SK-N-SH (cell line): ENCODE measurements at regions not wholly inside any gene's neighbourhood (a gene's known extent, or its start where the extent isn't known, plus 50 kb on each side); places are given as distances from the start of the nearest gene placed in this dataset.

Source experiments
- CTCF ChIA-PET: fragments of 300-600, 350-600 bp; formaldehyde crosslinking; extraction: SDS; loops from one replicate; lab custom pipeline; 2021; lab: Yijun Ruan, JAX
- POLR2A ChIA-PET: fragments of 350-600 bp; sonication (Branson Sonifier 250); formaldehyde crosslinking; extraction: SDS; loops from one replicate; lab custom pipeline; 2020; ENCODE audit warnings: antibody characterized with exemption, inconsistent platforms; lab: Yijun Ruan, JAX
- DNase-seq: peaks from one replicate; pipeline ENCODE4 v3.0.0; 2012
- H2AFZ ChIP-seq: fragments of 200-600 bp; sonication (generic); 2 replicates; pipeline ENCODE4 v1.8.1; 2016; ENCODE audit warnings: antibody characterized with exemption, mild to moderate bottlenecking, low read depth
- H3F3A ChIP-seq: fragments of 200-600 bp; sonication (generic); replicated peaks from 2 replicates; pipeline ENCODE3; 2016; ENCODE audit warnings: antibody characterized with exemption, mild to moderate bottlenecking; ENCODE audit not compliant: insufficient read depth
- H3K27ac ChIP-seq, 2 experiments: fragments of 200-500 bp in 1 of 2; fragments of 200-600 bp in 1 of 2; sonication (Bioruptor generic) in 1 of 2; sonication (generic), shearing (Covaris generic) in 1 of 2; 2 replicates each; pipeline versions ENCODE4 v1.5.1 to v1.6.1; 2014 to 2016; ENCODE audit warnings: low read depth in 2 of 2, inconsistent platforms in 1 of 2, low read length in 1 of 2, mild to moderate bottlenecking in 1 of 2, mixed read lengths in 1 of 2
- H3K27me3 ChIP-seq: fragments of 200-600 bp; sonication (generic), shearing (Covaris generic); 2 replicates; pipeline ENCODE4 v1.6.1; 2016; ENCODE audit warnings: mixed run types; ENCODE audit not compliant: insufficient read depth
- H3K36me3 ChIP-seq, 2 experiments: fragments of 200-500 bp in 1 of 2; fragments of 200-600 bp in 1 of 2; sonication (Bioruptor generic) in 1 of 2; sonication (generic) in 1 of 2; replicated peaks in 1 of 2; 2 replicates each; pipeline versions ENCODE3 to v1.5.1; 2014 to 2016; ENCODE audit warnings: low read length in 1 of 2, mild to moderate bottlenecking in 1 of 2; ENCODE audit not compliant: insufficient read depth in 2 of 2, control insufficient read depth in 1 of 2
- H3K4me1 ChIP-seq, 2 experiments: fragments of 200-500 bp in 1 of 2; fragments of 200-600 bp in 1 of 2; sonication (Bioruptor generic) in 1 of 2; sonication (generic), shearing (Covaris generic) in 1 of 2; 2 replicates each; pipeline versions ENCODE4 v1.5.1 to v1.6.1; 2014 to 2016; ENCODE audit warnings: low read depth in 1 of 2, low read length in 1 of 2, mixed run types in 1 of 2; ENCODE audit not compliant: insufficient read depth in 2 of 2, control insufficient read depth in 1 of 2
- H3K4me2 ChIP-seq: fragments of 200-600 bp; sonication (generic), shearing (Covaris generic); 2 replicates; pipeline ENCODE4 v1.6.1; 2017; ENCODE audit warnings: mixed run types
- H3K4me3 ChIP-seq, 2 experiments: fragments of 200-500 bp in 1 of 2; fragments of 200-600 bp in 1 of 2; sonication (Bioruptor generic) in 1 of 2; sonication (generic), shearing (Covaris generic) in 1 of 2; 2 replicates each; pipeline versions ENCODE4 v1.5.1 to v1.8.1; 2014 to 2016; ENCODE audit warnings: low read depth in 2 of 2, inconsistent platforms in 1 of 2, low read length in 1 of 2, mild to moderate bottlenecking in 1 of 2, mixed read lengths in 1 of 2, moderate library complexity in 1 of 2
- H3K79me2 ChIP-seq: fragments of 200-600 bp; sonication (generic); 2 replicates; pipeline ENCODE4 v1.8.1; 2017; ENCODE audit warnings: mild to moderate bottlenecking; ENCODE audit not compliant: insufficient read depth
- H3K9ac ChIP-seq: fragments of 200-600 bp; sonication (generic); 2 replicates; pipeline ENCODE4 v1.6.1; 2017; ENCODE audit warnings: mixed run types
- H3K9me2 ChIP-seq: fragments of 200-600 bp; sonication (generic); 2 replicates; pipeline ENCODE4 v1.6.1; 2017; ENCODE audit warnings: mixed run types
- H3K9me3 ChIP-seq: fragments of 200-600 bp; sonication (generic); 2 replicates; pipeline ENCODE4 v1.6.1; 2017; ENCODE audit warnings: mixed run types, mild to moderate bottlenecking, moderate library complexity
- H4K20me1 ChIP-seq: fragments of 200-600 bp; sonication (generic); 2 replicates; pipeline ENCODE4 v1.6.1; 2017; ENCODE audit warnings: mild to moderate bottlenecking, mixed run types; ENCODE audit not compliant: insufficient read depth
- ELF1 ChIP-seq: IDR thresholded peaks from 2 replicates; pipeline ENCODE4 v1.4.0; 2012
- FOXJ3 ChIP-seq: sonication (generic); formaldehyde crosslinking; IDR thresholded peaks from 2 replicates; pipeline ENCODE4 v1.5.1; 2020; ENCODE audit warnings: mild to moderate bottlenecking, missing genetic modification reagents
- FOXM1 ChIP-seq: IDR thresholded peaks from 2 replicates; pipeline ENCODE4 v1.4.0; 2012; ENCODE audit warnings: low read depth, mild to moderate bottlenecking
- GABPA ChIP-seq: IDR thresholded peaks from 2 replicates; pipeline ENCODE4 v1.4.0; 2012; ENCODE audit warnings: low read depth, mild to moderate bottlenecking
- GATA2 ChIP-seq: sonication (generic); formaldehyde crosslinking; IDR thresholded peaks from 2 replicates; pipeline ENCODE4 v1.5.0; 2020; ENCODE audit warnings: mild to moderate bottlenecking, missing genetic modification reagents
- NFIC ChIP-seq: IDR thresholded peaks from 2 replicates; pipeline ENCODE4 v1.4.0; 2012; ENCODE audit warnings: borderline replicate concordance
- RXRA ChIP-seq: IDR thresholded peaks from 2 replicates; pipeline ENCODE4 v1.4.0; 2012; ENCODE audit warnings: low read depth, mild to moderate bottlenecking, borderline replicate concordance
- SIN3A ChIP-seq: IDR thresholded peaks from 2 replicates; pipeline ENCODE4 v1.6.1; 2012; ENCODE audit warnings: low read depth, mild to moderate bottlenecking, low read length, moderate library complexity, borderline replicate concordance
- SMC3 ChIP-seq: IDR thresholded peaks from 2 replicates; pipeline ENCODE4 v1.6.1; 2012; ENCODE audit warnings: low read depth, low read length, improper control_type of control experiment
- TCF12 ChIP-seq: IDR thresholded peaks from 2 replicates; pipeline ENCODE4 v1.4.0; 2012
- TEAD4 ChIP-seq: IDR thresholded peaks from 2 replicates; pipeline ENCODE4 v1.4.0; 2012; ENCODE audit warnings: mild to moderate bottlenecking, borderline replicate concordance; ENCODE audit not compliant: insufficient read depth
- YY1 ChIP-seq: IDR thresholded peaks from 2 replicates; pipeline ENCODE4 v1.4.0; 2012; ENCODE audit warnings: low read depth, mild to moderate bottlenecking
- WGBS: methylation state at CpG from one replicate; pipeline ENCODE4 v1.1.6; 2017; ENCODE audit warnings: low lambda C conversion rate; 5-methylcytosine and 5-hydroxymethylcytosine counted together
- TF ChIP-seq, protein P1 (sequence below): fragments of 150-350 bp; IDR thresholded peaks from 2 replicates; pipeline ENCODE4 v1.6.1; 2017; ENCODE audit warnings: antibody characterized with exemption, low read length, low read depth, borderline replicate concordance
- TF ChIP-seq, protein P2 (sequence below): fragments of 200-600 bp; sonication (generic); IDR thresholded peaks from 2 replicates; pipeline ENCODE4 v1.6.1; 2017; ENCODE audit warnings: antibody characterized with exemption, mild to moderate bottlenecking, moderate library complexity

DNA sequence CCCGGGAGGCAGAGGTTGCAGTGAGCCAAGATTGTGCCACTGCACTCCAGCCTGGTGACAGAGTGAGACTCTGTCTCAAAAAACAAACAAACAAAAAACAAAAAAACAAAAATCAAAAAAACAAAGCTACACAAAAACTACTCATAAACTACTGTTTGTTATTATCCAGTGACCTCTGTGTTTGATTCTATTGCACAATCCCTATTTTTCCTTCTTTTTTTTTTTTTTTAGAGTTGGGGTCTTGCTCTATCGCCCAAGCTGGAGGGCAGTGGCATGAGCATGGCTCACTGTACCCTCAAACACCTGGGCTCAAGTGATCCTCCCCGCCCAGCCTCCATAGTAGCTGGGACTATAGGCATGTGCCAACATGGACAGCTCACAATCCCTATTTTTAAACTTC, 92.7 kb downstream of the FAM217A start:
- Histone ChIP-seq H3K4me2 (no peak overlapping the region), H3K27ac (peak overlapping the region in 1 of 2 experiments; percentile 23; a peak in 1 of 4 replicates), H3K79me2 (no peaks in the 10 kb centered on the region), H3K4me1 (peaks cover 8 to 14% of the 10 kb centered on the region in 2 experiments; a peak in 2 of 4 replicates), H3F3A (no peaks in the 10 kb centered on the region)
- no peak for DNase-seq
- WGBS: 90% methylated on average over 3 of the region's 3 CpGs
- TF ChIP-seq GABPA: no peak
- TF ChIP-seq YY1: no peak
- no peak for TF ChIP-seq RXRA
- TF ChIP-seq TEAD4: no peak
- TF ChIP-seq, all 33 proteins: peak for 0
- ChIA-PET POLR2A (no interaction called here), CTCF (interaction anchor here (0.7 to 1.5 kb wide), 6 partner anchors 22 to 951 kb away, joined by 3 to 7 read pairs (median 4); no protein-coding TSS in a partner anchor)
- Histone ChIP-seq H3K27me3 (no peaks in the 10 kb centered on the region), H3K9me2 (no peaks in the 10 kb centered on the region), H2AFZ (no peak overlapping the region), H3K36me3 (peaks cover 0 to 5% of the 10 kb centered on the region in 2 experiments), H3K9ac (no peak overlapping the region), H3K9me3 (no peaks in the 10 kb centered on the region), H3K4me3 (no peak overlapping the region), H4K20me1 (no peaks in the 10 kb centered on the region)

DNA sequence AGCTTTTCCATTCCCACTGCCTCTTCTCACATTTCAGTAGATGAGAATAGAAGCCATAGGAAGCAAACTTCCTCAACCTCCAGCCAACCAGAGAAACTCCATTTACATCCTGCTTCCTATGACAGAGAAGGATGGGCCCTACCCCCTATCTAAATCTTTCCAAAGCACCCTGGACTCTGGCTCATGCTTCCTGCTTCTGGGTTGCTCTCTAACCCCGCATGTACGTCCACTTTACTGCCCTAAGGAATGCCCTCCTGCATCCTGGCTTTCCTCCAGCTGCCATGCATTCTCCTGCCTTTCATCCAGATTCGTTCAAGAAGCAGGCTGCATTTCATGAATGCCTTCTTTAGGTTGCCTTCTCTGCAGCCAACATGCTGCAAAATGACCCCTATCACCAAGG, 91.9 kb downstream of the FAM217A start:
- no peaks in the 10 kb centered on the region for H3K9me2 ChIP-seq
- H3F3A ChIP-seq: no peaks in the 10 kb centered on the region
- POLR2A ChIA-PET: no interaction called here
- H3K36me3 ChIP-seq: peaks cover 0 to 3% of the 10 kb centered on the region in 2 experiments
- no peaks in the 10 kb centered on the region for H4K20me1 ChIP-seq
- H3K27me3 ChIP-seq: no peaks in the 10 kb centered on the region
- H3K79me2 ChIP-seq: no peaks in the 10 kb centered on the region
- H3K27ac ChIP-seq: peak overlapping the region in 1 of 2 experiments; percentile 23; a peak in 2 of 4 replicates
- WGBS: 31% methylated on average over 3 of the region's 3 CpGs
- DNase-seq: no peak
- H3K4me2 ChIP-seq: peak overlapping the region; percentile 17
- peaks cover 8 to 14% of the 10 kb centered on the region in 2 experiments; a peak in 2 of 4 replicates for H3K4me1 ChIP-seq
- TF ChIP-seq TCF12 (peak; percentile 24; the same call in 1 of the 2 replicates), ELF1 (peak; percentile 10; the same call in 1 of the 2 replicates), SIN3A (no peak)
- no peak overlapping the region for H3K9ac ChIP-seq
- H3K9me3 ChIP-seq: no peaks in the 10 kb centered on the region
- no peak overlapping the region for H3K4me3 ChIP-seq
- CTCF ChIA-PET: interaction anchor here (1.2 to 1.5 kb wide), 3 partner anchors 21 to 239 kb away, joined by 3 to 7 read pairs (median 5); no protein-coding TSS in a partner anchor
- H2AFZ ChIP-seq: no peak overlapping the region

DNA sequence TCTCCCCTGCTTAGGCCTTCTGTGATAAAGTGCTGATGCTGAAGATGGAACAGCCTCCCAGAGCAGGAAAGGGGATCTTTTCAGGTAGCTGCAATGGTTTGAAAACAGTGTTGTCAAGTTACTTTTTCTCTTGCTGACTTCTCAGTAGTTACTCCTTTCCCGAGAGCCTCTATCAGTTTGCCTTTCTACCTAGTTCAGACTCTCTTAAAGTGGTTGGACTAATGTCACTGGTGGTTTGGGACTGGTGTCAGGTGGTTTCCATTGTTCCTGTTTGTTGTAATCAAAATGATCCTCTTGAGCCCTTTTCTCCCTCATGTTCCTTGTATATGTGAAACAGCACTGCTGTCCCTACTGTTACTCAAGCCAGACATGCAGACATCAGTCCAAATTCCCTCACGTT, 91.4 kb downstream of the FAM217A start:
- POLR2A ChIA-PET: no interaction called here
- no peak overlapping the region for H2AFZ ChIP-seq
- no peaks in the 10 kb centered on the region for H3K36me3 ChIP-seq

More for the DNA sequence above, 91.4 kb downstream of the FAM217A start:
- H3K4me2 ChIP-seq: 0 out of 2 replicates have a peak overlapping the region, but pooled peaks have one; percentile 17
- no peak overlapping the region for H3K9ac ChIP-seq
- no peaks in the 10 kb centered on the region for H3F3A ChIP-seq
- no peaks in the 10 kb centered on the region for H3K79me2 ChIP-seq
- 88% methylated on average over 2 of the region's 2 CpGs for WGBS
- TF ChIP-seq FOXM1: no peak
- TF ChIP-seq YY1: no peak
- no peak for TF ChIP-seq TCF12
- TF ChIP-seq, protein P1, sequence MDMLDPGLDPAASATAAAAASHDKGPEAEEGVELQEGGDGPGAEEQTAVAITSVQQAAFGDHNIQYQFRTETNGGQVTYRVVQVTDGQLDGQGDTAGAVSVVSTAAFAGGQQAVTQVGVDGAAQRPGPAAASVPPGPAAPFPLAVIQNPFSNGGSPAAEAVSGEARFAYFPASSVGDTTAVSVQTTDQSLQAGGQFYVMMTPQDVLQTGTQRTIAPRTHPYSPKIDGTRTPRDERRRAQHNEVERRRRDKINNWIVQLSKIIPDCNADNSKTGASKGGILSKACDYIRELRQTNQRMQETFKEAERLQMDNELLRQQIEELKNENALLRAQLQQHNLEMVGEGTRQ: no peak
- TF ChIP-seq, protein P2, sequence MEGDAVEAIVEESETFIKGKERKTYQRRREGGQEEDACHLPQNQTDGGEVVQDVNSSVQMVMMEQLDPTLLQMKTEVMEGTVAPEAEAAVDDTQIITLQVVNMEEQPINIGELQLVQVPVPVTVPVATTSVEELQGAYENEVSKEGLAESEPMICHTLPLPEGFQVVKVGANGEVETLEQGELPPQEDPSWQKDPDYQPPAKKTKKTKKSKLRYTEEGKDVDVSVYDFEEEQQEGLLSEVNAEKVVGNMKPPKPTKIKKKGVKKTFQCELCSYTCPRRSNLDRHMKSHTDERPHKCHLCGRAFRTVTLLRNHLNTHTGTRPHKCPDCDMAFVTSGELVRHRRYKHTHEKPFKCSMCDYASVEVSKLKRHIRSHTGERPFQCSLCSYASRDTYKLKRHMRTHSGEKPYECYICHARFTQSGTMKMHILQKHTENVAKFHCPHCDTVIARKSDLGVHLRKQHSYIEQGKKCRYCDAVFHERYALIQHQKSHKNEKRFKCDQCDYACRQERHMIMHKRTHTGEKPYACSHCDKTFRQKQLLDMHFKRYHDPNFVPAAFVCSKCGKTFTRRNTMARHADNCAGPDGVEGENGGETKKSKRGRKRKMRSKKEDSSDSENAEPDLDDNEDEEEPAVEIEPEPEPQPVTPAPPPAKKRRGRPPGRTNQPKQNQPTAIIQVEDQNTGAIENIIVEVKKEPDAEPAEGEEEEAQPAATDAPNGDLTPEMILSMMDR: no peak
- TF ChIP-seq GATA2 (CRISPR knock-in tag): no peak
- TF ChIP-seq NFIC: no peak
- TF ChIP-seq FOXJ3 (CRISPR knock-in tag): no peak
- TF ChIP-seq SMC3: no peak
- no peaks in the 10 kb centered on the region for H3K9me2 ChIP-seq
- H3K27ac ChIP-seq: peak overlapping the region in 1 of 2 experiments; percentile 23; a peak in 1 of 4 replicates
- CTCF ChIA-PET: interaction anchor here (2.0 kb wide), 1 partner anchor 9 kb away, joined by 10 read pairs; no protein-coding TSS in a partner anchor
- no peaks in the 10 kb centered on the region for H3K27me3 ChIP-seq
- no peak overlapping the region for H3K4me3 ChIP-seq
- DNase-seq: no peak
- no peaks in the 10 kb centered on the region for H4K20me1 ChIP-seq
- peaks cover 8 to 14% of the 10 kb centered on the region in 2 experiments; a peak in 2 of 4 replicates for H3K4me1 ChIP-seq
- no peaks in the 10 kb centered on the region for H3K9me3 ChIP-seq
